Keratinocyte (primary cell): ENCODE measurements at regions not wholly inside any gene's neighbourhood (a gene's known extent, or its start where the extent isn't known, plus 50 kb on each side); places are given as distances from the start of the nearest gene placed in this dataset.

Source experiments
- DNase-seq: peaks from one replicate; pipeline ENCODE4 v3.0.0-alpha.2; 2011; ENCODE audit warnings: low read depth, missing footprints, low spot score
- FAIRE-seq: peaks from 2 replicates; lab custom pipeline; 2011; peaks lifted over from hg19 to GRCh38; lab: Jason Lieb, UNC
- H2AFZ ChIP-seq: 2 replicates; pipeline ENCODE4 v1.6.0; 2012; ENCODE audit warnings: low read length, control low read depth, inconsistent platforms; ENCODE audit not compliant: control insufficient read depth
- H3K27ac ChIP-seq: 2 replicates; pipeline ENCODE4 v1.5.1; 2011; ENCODE audit warnings: low read length; ENCODE audit not compliant: control insufficient read depth, insufficient read depth
- H3K27me3 ChIP-seq: 3 replicates; pipeline ENCODE4 v1.6.0; 2011; ENCODE audit warnings: low read length; ENCODE audit not compliant: control insufficient read depth, insufficient read depth; ENCODE audit errors: extremely low read depth
- H3K36me3 ChIP-seq, 2 experiments: 2 replicates in 1 of 2; 3 replicates in 1 of 2; pipeline ENCODE4 v1.5.1; 2011; ENCODE audit warnings: low read length in 2 of 2, mild to moderate bottlenecking in 1 of 2; ENCODE audit not compliant: control insufficient read depth in 2 of 2, insufficient read depth in 2 of 2; ENCODE audit errors: extremely low read depth in 1 of 2
- H3K4me1 ChIP-seq: 3 replicates; pipeline ENCODE4 v1.5.1; 2011; ENCODE audit warnings: low read length; ENCODE audit not compliant: control insufficient read depth, insufficient read depth; ENCODE audit errors: extremely low read depth
- H3K4me2 ChIP-seq: 3 replicates; pipeline ENCODE4 v1.6.0; 2011; ENCODE audit warnings: low read depth, low read length; ENCODE audit not compliant: control insufficient read depth, insufficient read depth; ENCODE audit errors: extremely low read depth
- H3K4me3 ChIP-seq, 3 experiments: fragments of 200-600 bp in 1 of 3; sonication (generic) in 1 of 3; 2 replicates in 2 of 3; 3 replicates in 1 of 3; pipeline ENCODE4 v1.5.1; 2011 to 2016; ENCODE audit warnings: low read length in 3 of 3, mild to moderate bottlenecking in 3 of 3, control low read depth in 2 of 3, inconsistent platforms in 1 of 3, low read depth in 1 of 3, mixed read lengths in 1 of 3, mixed run types in 1 of 3, moderate library complexity in 1 of 3; ENCODE audit not compliant: control insufficient read depth in 2 of 3, insufficient read depth in 2 of 3; ENCODE audit errors: extremely low read depth in 1 of 3
- H3K79me2 ChIP-seq: 2 replicates; pipeline ENCODE4 v1.6.0; 2012; ENCODE audit warnings: low read length; ENCODE audit not compliant: control insufficient read depth, insufficient read depth
- H3K9ac ChIP-seq: 3 replicates; pipeline ENCODE4 v1.6.0; 2011; ENCODE audit warnings: low read length; ENCODE audit not compliant: control insufficient read depth, insufficient read depth; ENCODE audit errors: extremely low read depth
- H3K9me1 ChIP-seq: 3 replicates; pipeline ENCODE4 v1.6.0; 2011; ENCODE audit warnings: low read length; ENCODE audit not compliant: control insufficient read depth, insufficient read depth; ENCODE audit errors: extremely low read depth
- H3K9me3 ChIP-seq: 2 replicates; pipeline ENCODE4 v1.5.1; 2012; ENCODE audit warnings: low read depth, low read length; ENCODE audit not compliant: control insufficient read depth
- H4K20me1 ChIP-seq: 3 replicates; pipeline ENCODE4 v1.6.0; 2011; ENCODE audit warnings: low read length; ENCODE audit not compliant: control insufficient read depth, insufficient read depth; ENCODE audit errors: extremely low read depth
- CTCF ChIP-seq, 3 experiments: IDR thresholded peaks in 1 of 3; conservative IDR thresholded peaks in 1 of 3; optimal IDR thresholded peaks in 1 of 3; 2 replicates in 2 of 3; 3 replicates in 1 of 3; pipeline versions ENCODE3 to v1.5.1; 2011; ENCODE audit warnings: low read length in 3 of 3, mild to moderate bottlenecking in 3 of 3, moderate library complexity in 2 of 3, control low read depth in 1 of 3, inconsistent platforms in 1 of 3; ENCODE audit not compliant: insufficient read depth in 2 of 3; ENCODE audit errors: extremely low read depth in 1 of 3
- EZH2 ChIP-seq: IDR thresholded peaks from one replicate; pipeline ENCODE4 v1.6.1; 2012; ENCODE audit warnings: inconsistent platforms, mild to moderate bottlenecking, low read length, moderate library complexity
- dilution Hi-C: fragments of 300-500 bp; cut with MboI; formaldehyde crosslinking; loops from one replicate; pipeline ENCODE4 v1.7.0; 2020; ENCODE audit warnings: low sequenced_read_pairs; ENCODE audit not compliant: extremely low pct_ligation_motif_present

GRCh38 chr2:120820263-120820952, 84.7 kb downstream of the GLI2 start:
- dilution Hi-C loops, result no loop called here
- Histone ChIP-seq H3K36me3 (no peaks in the 10 kb centered on the region), H3K9me3 (no peaks in the 10 kb centered on the region), H3K4me3 (no peak overlapping the region), H2AFZ (no peak overlapping the region), H3K9ac (no peak overlapping the region), H3K27ac (no peak overlapping the region), H3K4me2 (no peak overlapping the region), H3K9me1 (no peaks in the 10 kb centered on the region), H3K4me1 (no peaks in the 10 kb centered on the region), H3K27me3 (no peaks in the 10 kb centered on the region), H4K20me1 (no peaks in the 10 kb centered on the region), H3K79me2 (no peaks in the 10 kb centered on the region)
- DNase-seq, result no peak
- TF ChIP-seq CTCF (optimal IDR thresholded peaks at IDR 0.05 in 1 of 3, IDR thresholded peaks at IDR 0.05 in 1 of 3, conservative IDR thresholded peaks at IDR 0.05 in 1 of 3; ENCODE audit: extremely low read depth in 1 of 3, insufficient read depth in 2 of 3, low read length in 3 of 3) (no peak), EZH2 (no peak)
- no peak for FAIRE-seq

- Histone ChIP-seq H3K9me1 (no peaks in the 10 kb centered on the region), H3K27ac (no peak overlapping the region), H3K9ac (no peak overlapping the region), H3K27me3 (no peaks in the 10 kb centered on the region), H3K4me3 (no peak overlapping the region), H2AFZ (no peak overlapping the region), H3K4me1 (no peaks in the 10 kb centered on the region), H3K36me3 (no peaks in the 10 kb centered on the region), H3K9me3 (no peaks in the 10 kb centered on the region), H3K79me2 (no peaks in the 10 kb centered on the region), H4K20me1 (no peaks in the 10 kb centered on the region), H3K4me2 (no peak overlapping the region)
- no peak for TF ChIP-seq CTCF (optimal IDR thresholded peaks at IDR 0.05 in 1 of 3, IDR thresholded peaks at IDR 0.05 in 1 of 3, conservative IDR thresholded peaks at IDR 0.05 in 1 of 3; ENCODE audit: extremely low read depth in 1 of 3, insufficient read depth in 2 of 3, low read length in 3 of 3)
- TF ChIP-seq EZH2, result no peak
- DNase-seq (no peak), FAIRE-seq (no peak)
- dilution Hi-C loops, result no loop called here
Observed at GRCh38 chr2:120820953-120821279, 85.2 kb downstream of the GLI2 start.
